Keratinocyte (primary cell): ENCODE measurements at regions not wholly inside any gene's neighbourhood (a gene's known extent, or its start where the extent isn't known, plus 50 kb on each side); places are given as distances from the start of the nearest gene placed in this dataset.
"Not testable (repeated sequence)": the region's sequence is repeated elsewhere in the genome, so short reads cannot be mapped to it uniquely, and the experiment has no call there.

Experiments
- DNase-seq: peaks from one replicate; pipeline ENCODE4 v3.0.0-alpha.2; 2011; ENCODE audit warnings: low read depth, missing footprints, low spot score
- FAIRE-seq: peaks from 2 replicates; lab custom pipeline; 2011; peaks lifted over from hg19 to GRCh38; lab: Jason Lieb, UNC
- H2AFZ ChIP-seq: 2 replicates; pipeline ENCODE4 v1.6.0; 2012; ENCODE audit warnings: low read length, control low read depth, inconsistent platforms; ENCODE audit not compliant: control insufficient read depth
- H3K27ac ChIP-seq: 2 replicates; pipeline ENCODE4 v1.5.1; 2011; ENCODE audit warnings: low read length; ENCODE audit not compliant: control insufficient read depth, insufficient read depth
- H3K27me3 ChIP-seq: 3 replicates; pipeline ENCODE4 v1.6.0; 2011; ENCODE audit warnings: low read length; ENCODE audit not compliant: control insufficient read depth, insufficient read depth; ENCODE audit errors: extremely low read depth
- H3K36me3 ChIP-seq, 2 experiments: 2 replicates in 1 of 2; 3 replicates in 1 of 2; pipeline ENCODE4 v1.5.1; 2011; ENCODE audit warnings: low read length in 2 of 2, mild to moderate bottlenecking in 1 of 2; ENCODE audit not compliant: control insufficient read depth in 2 of 2, insufficient read depth in 2 of 2; ENCODE audit errors: extremely low read depth in 1 of 2
- H3K4me1 ChIP-seq: 3 replicates; pipeline ENCODE4 v1.5.1; 2011; ENCODE audit warnings: low read length; ENCODE audit not compliant: control insufficient read depth, insufficient read depth; ENCODE audit errors: extremely low read depth
- H3K4me2 ChIP-seq: 3 replicates; pipeline ENCODE4 v1.6.0; 2011; ENCODE audit warnings: low read depth, low read length; ENCODE audit not compliant: control insufficient read depth, insufficient read depth; ENCODE audit errors: extremely low read depth
- H3K4me3 ChIP-seq, 3 experiments: fragments of 200-600 bp in 1 of 3; sonication (generic) in 1 of 3; 2 replicates in 2 of 3; 3 replicates in 1 of 3; pipeline ENCODE4 v1.5.1; 2011 to 2016; ENCODE audit warnings: low read length in 3 of 3, mild to moderate bottlenecking in 3 of 3, control low read depth in 2 of 3, inconsistent platforms in 1 of 3, low read depth in 1 of 3, mixed read lengths in 1 of 3, mixed run types in 1 of 3, moderate library complexity in 1 of 3; ENCODE audit not compliant: control insufficient read depth in 2 of 3, insufficient read depth in 2 of 3; ENCODE audit errors: extremely low read depth in 1 of 3
- H3K79me2 ChIP-seq: 2 replicates; pipeline ENCODE4 v1.6.0; 2012; ENCODE audit warnings: low read length; ENCODE audit not compliant: control insufficient read depth, insufficient read depth
- H3K9ac ChIP-seq: 3 replicates; pipeline ENCODE4 v1.6.0; 2011; ENCODE audit warnings: low read length; ENCODE audit not compliant: control insufficient read depth, insufficient read depth; ENCODE audit errors: extremely low read depth
- H3K9me1 ChIP-seq: 3 replicates; pipeline ENCODE4 v1.6.0; 2011; ENCODE audit warnings: low read length; ENCODE audit not compliant: control insufficient read depth, insufficient read depth; ENCODE audit errors: extremely low read depth
- H3K9me3 ChIP-seq: 2 replicates; pipeline ENCODE4 v1.5.1; 2012; ENCODE audit warnings: low read depth, low read length; ENCODE audit not compliant: control insufficient read depth
- H4K20me1 ChIP-seq: 3 replicates; pipeline ENCODE4 v1.6.0; 2011; ENCODE audit warnings: low read length; ENCODE audit not compliant: control insufficient read depth, insufficient read depth; ENCODE audit errors: extremely low read depth
- CTCF ChIP-seq, 3 experiments: IDR thresholded peaks in 1 of 3; conservative IDR thresholded peaks in 1 of 3; optimal IDR thresholded peaks in 1 of 3; 2 replicates in 2 of 3; 3 replicates in 1 of 3; pipeline versions ENCODE3 to v1.5.1; 2011; ENCODE audit warnings: low read length in 3 of 3, mild to moderate bottlenecking in 3 of 3, moderate library complexity in 2 of 3, control low read depth in 1 of 3, inconsistent platforms in 1 of 3; ENCODE audit not compliant: insufficient read depth in 2 of 3; ENCODE audit errors: extremely low read depth in 1 of 3
- EZH2 ChIP-seq: IDR thresholded peaks from one replicate; pipeline ENCODE4 v1.6.1; 2012; ENCODE audit warnings: inconsistent platforms, mild to moderate bottlenecking, low read length, moderate library complexity
- dilution Hi-C: fragments of 300-500 bp; cut with MboI; formaldehyde crosslinking; loops from one replicate; pipeline ENCODE4 v1.7.0; 2020; ENCODE audit warnings: low sequenced_read_pairs; ENCODE audit not compliant: extremely low pct_ligation_motif_present

GRCh38 chr12:34163443-34163842, 141.1 kb downstream of the ALG10 start:
- Histone ChIP-seq H3K27ac (no peak overlapping the region), H3K4me2 (no peak overlapping the region), H3K9me3 (peaks cover 7% of the 10 kb centered on the region), H3K36me3 (no peaks in the 10 kb centered on the region), H3K9ac (no peak overlapping the region), H3K4me3 (no peak overlapping the region), H3K4me1 (no peaks in the 10 kb centered on the region), H2AFZ (no peak overlapping the region), H4K20me1 (no peaks in the 10 kb centered on the region), H3K27me3 (no peaks in the 10 kb centered on the region), H3K79me2 (no peaks in the 10 kb centered on the region), H3K9me1 (no peaks in the 10 kb centered on the region)
- no peak for FAIRE-seq
- TF ChIP-seq CTCF (optimal IDR thresholded peaks at IDR 0.05 in 1 of 3, IDR thresholded peaks at IDR 0.05 in 1 of 3, conservative IDR thresholded peaks at IDR 0.05 in 1 of 3; ENCODE audit: extremely low read depth in 1 of 3, insufficient read depth in 2 of 3, low read length in 3 of 3), result no peak
- no peak for TF ChIP-seq EZH2
- dilution Hi-C loops, result no loop called here
- DNase-seq, result no peak

- DNase-seq, result no peak
- Histone ChIP-seq H3K79me2 (no peaks in the 10 kb centered on the region), H2AFZ (no peak overlapping the region), H3K36me3 (no peaks in the 10 kb centered on the region), H3K27ac (no peak overlapping the region), H4K20me1 (no peaks in the 10 kb centered on the region), H3K4me1 (no peaks in the 10 kb centered on the region), H3K9me3 (peaks cover 7% of the 10 kb centered on the region), H3K4me2 (no peak overlapping the region), H3K9ac (no peak overlapping the region), H3K27me3 (no peaks in the 10 kb centered on the region), H3K9me1 (no peaks in the 10 kb centered on the region), H3K4me3 (no peak overlapping the region)
- FAIRE-seq, result no peak
- TF ChIP-seq EZH2 (no peak), CTCF (optimal IDR thresholded peaks at IDR 0.05 in 1 of 3, IDR thresholded peaks at IDR 0.05 in 1 of 3, conservative IDR thresholded peaks at IDR 0.05 in 1 of 3; ENCODE audit: extremely low read depth in 1 of 3, insufficient read depth in 2 of 3, low read length in 3 of 3) (no peak)
- dilution Hi-C loops, result no loop called here
Measured at GRCh38 chr12:34166427-34167060, 144.2 kb downstream of the ALG10 start.

GRCh38 chr12:34168507-34168906, 146.2 kb downstream of the ALG10 start:
- H3K36me3 ChIP-seq, H3K9me1 ChIP-seq, H3K4me3 ChIP-seq, H3K79me2 ChIP-seq, H3K4me1 ChIP-seq, H3K9me3 ChIP-seq, FAIRE-seq, H3K9ac ChIP-seq, H3K27me3 ChIP-seq, H4K20me1 ChIP-seq, H2AFZ ChIP-seq, DNase-seq, H3K27ac ChIP-seq, H3K4me2 ChIP-seq, dilution Hi-C loops: not testable (repeated sequence)
